Uterus (tissue), 3 donors: ENCODE measurements at regions not wholly inside any gene's neighbourhood (a gene's known extent, or its start where the extent isn't known, plus 50 kb on each side); places are given as distances from the start of the nearest gene placed in this dataset.

Source experiments
- DNase-seq, 2 donors: peaks; one replicate each; pipeline ENCODE4 v3.0.0-alpha.2; 2019 to 2020
- H3K27ac ChIP-seq, 2 donors: fragments of 200-600 bp; sonication (generic); 1 replicate in 1 of 2; 2 replicates in 1 of 2; pipeline ENCODE4 v1.5.1; 2016 to 2018
- H3K27me3 ChIP-seq, 2 donors: fragments of 200-600 bp; sonication (generic); one replicate each; pipeline ENCODE4 v1.5.1; 2018 to 2019; ENCODE audit warnings: control low read depth in 1 of 2
- H3K36me3 ChIP-seq, 2 donors: fragments of 200-600 bp; sonication (generic); one replicate each; pipeline ENCODE4 v1.5.1; 2019; ENCODE audit warnings: control low read depth in 1 of 2
- H3K4me1 ChIP-seq, 2 donors: fragments of 200-600 bp; sonication (generic); one replicate each; pipeline ENCODE4 v1.5.1; 2018 to 2019; ENCODE audit warnings: control low read depth in 1 of 2
- H3K4me3 ChIP-seq, 2 donors: fragments of 200-600 bp; sonication (generic); 1 replicate in 1 of 2; 2 replicates in 1 of 2; pipeline ENCODE4 v1.5.1; 2018 to 2019; ENCODE audit warnings: mild to moderate bottlenecking in 1 of 2
- H3K9me3 ChIP-seq, 2 donors: fragments of 200-600 bp; sonication (generic); one replicate each; pipeline ENCODE4 v1.5.1; 2019; ENCODE audit warnings: control low read depth in 1 of 2
- CTCF ChIP-seq, 4 experiments: fragments of 200-600 bp in 2 of 4; fragments of 450-650 bp in 2 of 4; sonication (generic) in 2 of 4; IDR thresholded peaks; one replicate each; pipeline ENCODE4 v1.5.1; 2016 to 2019; ENCODE audit warnings: antibody characterized with exemption in 4 of 4, mild to moderate bottlenecking in 2 of 4, moderate library complexity in 1 of 4
- POLR2A ChIP-seq, 2 donors: fragments of 450-650 bp; IDR thresholded peaks; one replicate each; pipeline ENCODE4 v1.6.1; 2016; ENCODE audit warnings: antibody characterized with exemption in 2 of 2, mild to moderate bottlenecking in 1 of 2, moderate library complexity in 1 of 2
- intact Hi-C: fragments of 100-400 bp; cut with DNase I; formaldehyde crosslinking; loops from one replicate; pipeline ENCODE4 v1.15.1; 2023; ENCODE audit warnings: low total_unique reads
- donor health status: DM: yes; HTN: yes; CAD: no.

GRCh38 chr11:122176651-122177050 is 60.6 kb upstream of the BLID start:
- no peak overlapping the region for H3K4me3 ChIP-seq
- no peaks in the 10 kb centered on the region for H3K36me3 ChIP-seq
- DNase-seq, result no peak
- TF ChIP-seq POLR2A (IDR thresholded peaks at IDR 0.05), result no peak
- TF ChIP-seq CTCF (IDR thresholded peaks at IDR 0.05), result no peak
- H3K9me3 ChIP-seq, result no peaks in the 10 kb centered on the region
- H3K4me1 ChIP-seq, result no peaks in the 10 kb centered on the region
- H3K27me3 ChIP-seq, result no peaks in the 10 kb centered on the region
- intact Hi-C loops, result no loop called here
- no peak overlapping the region for H3K27ac ChIP-seq

DNA sequence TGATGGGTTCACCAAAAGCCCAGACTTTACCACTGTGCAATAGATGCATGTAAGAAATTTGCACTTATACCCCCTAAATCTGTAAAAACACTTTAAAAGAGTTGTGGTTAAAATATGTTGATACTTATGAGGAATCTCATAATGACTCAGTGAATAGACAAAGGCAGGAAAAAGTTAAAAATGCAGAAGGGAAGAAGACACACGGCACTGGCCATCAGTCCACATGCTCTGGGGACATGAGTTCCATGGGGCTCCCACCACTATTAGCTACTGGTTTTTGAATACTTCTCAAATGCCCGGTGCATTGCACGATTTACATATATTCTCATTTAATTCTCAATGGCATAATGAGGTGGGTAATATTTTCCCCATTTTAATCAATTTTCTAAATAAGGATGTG is 59.3 kb upstream of the BLID start:
- Histone ChIP-seq H3K27ac (no peak overlapping the region), H3K4me3 (no peak overlapping the region), H3K36me3 (no peaks in the 10 kb centered on the region), H3K4me1 (no peaks in the 10 kb centered on the region), H3K9me3 (no peaks in the 10 kb centered on the region), H3K27me3 (no peaks in the 10 kb centered on the region)
- no peak for TF ChIP-seq POLR2A (IDR thresholded peaks at IDR 0.05)
- no peak for TF ChIP-seq CTCF (IDR thresholded peaks at IDR 0.05)
- no peak for DNase-seq
- intact Hi-C loops, result no loop called here

GRCh38 chr11:122173587-122173986 is 57.6 kb upstream of the BLID start:
- no peaks in the 10 kb centered on the region for H3K36me3 ChIP-seq
- no peaks in the 10 kb centered on the region for H3K4me1 ChIP-seq
- no peak for TF ChIP-seq POLR2A (IDR thresholded peaks at IDR 0.05)
- no peak for TF ChIP-seq CTCF (IDR thresholded peaks at IDR 0.05)
- H3K4me3 ChIP-seq, result no peak overlapping the region
- no peaks in the 10 kb centered on the region for H3K9me3 ChIP-seq
- DNase-seq, result no peak
- intact Hi-C loops, result no loop called here
- no peaks in the 10 kb centered on the region for H3K27me3 ChIP-seq
- H3K27ac ChIP-seq, result no peak overlapping the region

GRCh38 chr11:122173074-122173450 is 57.0 kb upstream of the BLID start:
- Histone ChIP-seq H3K9me3 (no peaks in the 10 kb centered on the region), H3K27ac (no peak overlapping the region), H3K4me1 (no peaks in the 10 kb centered on the region), H3K27me3 (no peaks in the 10 kb centered on the region), H3K36me3 (no peaks in the 10 kb centered on the region), H3K4me3 (no peak overlapping the region)
- intact Hi-C loops, result no loop called here
- no peak for DNase-seq
- TF ChIP-seq POLR2A (IDR thresholded peaks at IDR 0.05) (no peak), CTCF (IDR thresholded peaks at IDR 0.05) (no peak)

- no peaks in the 10 kb centered on the region for H3K36me3 ChIP-seq
- H3K27me3 ChIP-seq, result no peaks in the 10 kb centered on the region
- H3K4me3 ChIP-seq, result no peak overlapping the region
- H3K4me1 ChIP-seq, result no peaks in the 10 kb centered on the region
- H3K9me3 ChIP-seq, result no peaks in the 10 kb centered on the region
- no peak for TF ChIP-seq CTCF (IDR thresholded peaks at IDR 0.05)
- TF ChIP-seq POLR2A (IDR thresholded peaks at IDR 0.05), result no peak
- intact Hi-C loops, result no loop called here
- H3K27ac ChIP-seq, result no peak overlapping the region
- no peak for DNase-seq
These were observed 56.5 kb upstream of the BLID start for GRCh38 chr11:122172352-122173073.
